ENCODE measurements at regions not wholly inside any gene's neighbourhood (a gene's known extent, or its start where the extent isn't known, plus 50 kb on each side); places are given as distances from the start of the nearest gene placed in this dataset.

- no peak overlapping the region for H3K27ac ChIP-seq (ENCODE audit: low read length)
- no peaks in the 10 kb centered on the region for H3K9me3 ChIP-seq (ENCODE audit: insufficient read depth, low read depth, low read length)
- no peak overlapping the region for H3K9ac ChIP-seq (ENCODE audit: low read depth, low read length)
- H3K36me3 ChIP-seq (ENCODE audit: insufficient read depth, low read depth, low read length) = no peaks in the 10 kb centered on the region
- no peak overlapping the region for H3K4me3 ChIP-seq (ENCODE audit: low read length)
- H3K4me1 ChIP-seq (ENCODE audit: insufficient read depth, low read length) = no peaks in the 10 kb centered on the region
- no peaks in the 10 kb centered on the region for H3K27me3 ChIP-seq (ENCODE audit: insufficient read depth, low read length)
Measured at GRCh38 chr10:21002091-21002878, 105.2 kb upstream of the NEBL start.

GRCh38 chr10:20999699-21000098 is 102.6 kb upstream of the NEBL start:
- Histone ChIP-seq H3K27me3 (ENCODE audit: insufficient read depth, low read length) (no peaks in the 10 kb centered on the region), H3K4me1 (ENCODE audit: insufficient read depth, low read length) (no peaks in the 10 kb centered on the region), H3K27ac (ENCODE audit: low read length) (no peak overlapping the region), H3K4me3 (ENCODE audit: low read length) (no peak overlapping the region), H3K9ac (ENCODE audit: low read depth, low read length) (no peak overlapping the region), H3K9me3 (ENCODE audit: insufficient read depth, low read depth, low read length) (no peaks in the 10 kb centered on the region), H3K36me3 (ENCODE audit: insufficient read depth, low read depth, low read length) (no peaks in the 10 kb centered on the region)

- no peak overlapping the region for H3K9ac ChIP-seq (ENCODE audit: low read depth, low read length)
- H3K4me1 ChIP-seq (ENCODE audit: insufficient read depth, low read length) = no peaks in the 10 kb centered on the region
- no peak overlapping the region for H3K27ac ChIP-seq (ENCODE audit: low read length)
- no peak overlapping the region for H3K4me3 ChIP-seq (ENCODE audit: low read length)
- no peaks in the 10 kb centered on the region for H3K36me3 ChIP-seq (ENCODE audit: insufficient read depth, low read depth, low read length)
- H3K27me3 ChIP-seq (ENCODE audit: insufficient read depth, low read length) = no peaks in the 10 kb centered on the region
- no peaks in the 10 kb centered on the region for H3K9me3 ChIP-seq (ENCODE audit: insufficient read depth, low read depth, low read length)
Measured at GRCh38 chr10:20998036-20998435, 100.9 kb upstream of the NEBL start.

GRCh38 chr10:20995123-20995987 is 98.2 kb upstream of the NEBL start:
- H3K27ac ChIP-seq (ENCODE audit: low read length) = no peak overlapping the region
- H3K27me3 ChIP-seq (ENCODE audit: insufficient read depth, low read length) = no peaks in the 10 kb centered on the region
- H3K9ac ChIP-seq (ENCODE audit: low read depth, low read length) = no peak overlapping the region
- no peak overlapping the region for H3K4me3 ChIP-seq (ENCODE audit: low read length)
- H3K4me1 ChIP-seq (ENCODE audit: insufficient read depth, low read length) = no peaks in the 10 kb centered on the region
- H3K36me3 ChIP-seq (ENCODE audit: insufficient read depth, low read depth, low read length) = no peaks in the 10 kb centered on the region
- H3K9me3 ChIP-seq (ENCODE audit: insufficient read depth, low read depth, low read length) = no peaks in the 10 kb centered on the region

GRCh38 chr10:20993830-20994527 is 96.9 kb upstream of the NEBL start:
- Histone ChIP-seq H3K36me3 (ENCODE audit: insufficient read depth, low read depth, low read length) (no peaks in the 10 kb centered on the region), H3K9ac (ENCODE audit: low read depth, low read length) (no peak overlapping the region), H3K9me3 (ENCODE audit: insufficient read depth, low read depth, low read length) (no peaks in the 10 kb centered on the region), H3K4me1 (ENCODE audit: insufficient read depth, low read length) (no peaks in the 10 kb centered on the region), H3K27ac (ENCODE audit: low read length) (no peak overlapping the region), H3K27me3 (ENCODE audit: insufficient read depth, low read length) (no peaks in the 10 kb centered on the region), H3K4me3 (ENCODE audit: low read length) (no peak overlapping the region)

GRCh38 chr10:20993389-20993788 is 96.3 kb upstream of the NEBL start:
- no peak overlapping the region for H3K27ac ChIP-seq (ENCODE audit: low read length)
- no peaks in the 10 kb centered on the region for H3K36me3 ChIP-seq (ENCODE audit: insufficient read depth, low read depth, low read length)
- H3K4me3 ChIP-seq (ENCODE audit: low read length) = no peak overlapping the region
- H3K9me3 ChIP-seq (ENCODE audit: insufficient read depth, low read depth, low read length) = no peaks in the 10 kb centered on the region
- no peaks in the 10 kb centered on the region for H3K4me1 ChIP-seq (ENCODE audit: insufficient read depth, low read length)
- H3K27me3 ChIP-seq (ENCODE audit: insufficient read depth, low read length) = no peaks in the 10 kb centered on the region
- no peak overlapping the region for H3K9ac ChIP-seq (ENCODE audit: low read depth, low read length)

- Histone ChIP-seq H3K4me3 (ENCODE audit: low read length) (no peak overlapping the region), H3K9ac (ENCODE audit: low read depth, low read length) (no peak overlapping the region), H3K27me3 (ENCODE audit: insufficient read depth, low read length) (no peaks in the 10 kb centered on the region), H3K9me3 (ENCODE audit: insufficient read depth, low read depth, low read length) (no peaks in the 10 kb centered on the region), H3K4me1 (ENCODE audit: insufficient read depth, low read length) (no peaks in the 10 kb centered on the region), H3K36me3 (ENCODE audit: insufficient read depth, low read depth, low read length) (no peaks in the 10 kb centered on the region), H3K27ac (ENCODE audit: low read length) (no peak overlapping the region)
Measured at GRCh38 chr10:20991526-20991925, 94.4 kb upstream of the NEBL start.

GRCh38 chr10:20990604-20991003 is 93.5 kb upstream of the NEBL start:
- H3K9ac ChIP-seq (ENCODE audit: low read depth, low read length) = no peak overlapping the region
- no peak overlapping the region for H3K27ac ChIP-seq (ENCODE audit: low read length)
- no peaks in the 10 kb centered on the region for H3K9me3 ChIP-seq (ENCODE audit: insufficient read depth, low read depth, low read length)

GRCh38 chr10:20988357-20988983 is 91.4 kb upstream of the NEBL start:
- H3K9ac ChIP-seq (ENCODE audit: low read depth, low read length) = no peak overlapping the region
- H3K9me3 ChIP-seq (ENCODE audit: insufficient read depth, low read depth, low read length) = no peaks in the 10 kb centered on the region
- H3K36me3 ChIP-seq (ENCODE audit: insufficient read depth, low read depth, low read length) = no peaks in the 10 kb centered on the region

More at GRCh38 chr10:20990604-20991003, 93.5 kb upstream of the NEBL start:
- Histone ChIP-seq H3K27me3 (ENCODE audit: insufficient read depth, low read length) (no peaks in the 10 kb centered on the region), H3K4me1 (ENCODE audit: insufficient read depth, low read length) (no peaks in the 10 kb centered on the region), H3K36me3 (ENCODE audit: insufficient read depth, low read depth, low read length) (no peaks in the 10 kb centered on the region), H3K4me3 (ENCODE audit: low read length) (no peak overlapping the region)

GRCh38 chr10:20986049-20986448 is 88.9 kb upstream of the NEBL start:
- Histone ChIP-seq H3K4me3 (ENCODE audit: low read length) (no peak overlapping the region), H3K9me3 (ENCODE audit: insufficient read depth, low read depth, low read length) (no peaks in the 10 kb centered on the region), H3K4me1 (ENCODE audit: insufficient read depth, low read length) (no peaks in the 10 kb centered on the region)

More at GRCh38 chr10:20988357-20988983, 91.4 kb upstream of the NEBL start:
- Histone ChIP-seq H3K27me3 (ENCODE audit: insufficient read depth, low read length) (no peaks in the 10 kb centered on the region), H3K4me1 (ENCODE audit: insufficient read depth, low read length) (no peaks in the 10 kb centered on the region), H3K27ac (ENCODE audit: low read length) (no peak overlapping the region), H3K4me3 (ENCODE audit: low read length) (no peak overlapping the region)

GRCh38 chr10:20984662-20985061 is 87.6 kb upstream of the NEBL start:
- Histone ChIP-seq H3K27me3 (ENCODE audit: insufficient read depth, low read length) (no peaks in the 10 kb centered on the region), H3K4me1 (ENCODE audit: insufficient read depth, low read length) (no peaks in the 10 kb centered on the region), H3K36me3 (ENCODE audit: insufficient read depth, low read depth, low read length) (no peaks in the 10 kb centered on the region), H3K4me3 (ENCODE audit: low read length) (no peak overlapping the region), H3K27ac (ENCODE audit: low read length) (no peak overlapping the region), H3K9me3 (ENCODE audit: insufficient read depth, low read depth, low read length) (no peaks in the 10 kb centered on the region), H3K9ac (ENCODE audit: low read depth, low read length) (no peak overlapping the region)

More at GRCh38 chr10:20986049-20986448, 88.9 kb upstream of the NEBL start:
- H3K27me3 ChIP-seq (ENCODE audit: insufficient read depth, low read length) = no peaks in the 10 kb centered on the region
- no peak overlapping the region for H3K27ac ChIP-seq (ENCODE audit: low read length)
- no peak overlapping the region for H3K9ac ChIP-seq (ENCODE audit: low read depth, low read length)
- H3K36me3 ChIP-seq (ENCODE audit: insufficient read depth, low read depth, low read length) = no peaks in the 10 kb centered on the region

Measured in iPS-20b (cell line).